ENCODE measurements at regions not wholly inside any gene's neighbourhood (a gene's known extent, or its start where the extent isn't known, plus 50 kb on each side); places are given as distances from the start of the nearest gene placed in this dataset.

- TF ChIP-seq ZFX (IDR thresholded peaks at IDR 0.05) (no peak), CTCF (conservative IDR thresholded peaks at IDR 0.05) (no peak)
Measured at GRCh38 chr6:80472271-80472670, 365.8 kb downstream of the BCKDHB start.
